ENCODE measurements at regions not wholly inside any gene's neighbourhood (a gene's known extent, or its start where the extent isn't known, plus 50 kb on each side); places are given as distances from the start of the nearest gene placed in this dataset.

DNA sequence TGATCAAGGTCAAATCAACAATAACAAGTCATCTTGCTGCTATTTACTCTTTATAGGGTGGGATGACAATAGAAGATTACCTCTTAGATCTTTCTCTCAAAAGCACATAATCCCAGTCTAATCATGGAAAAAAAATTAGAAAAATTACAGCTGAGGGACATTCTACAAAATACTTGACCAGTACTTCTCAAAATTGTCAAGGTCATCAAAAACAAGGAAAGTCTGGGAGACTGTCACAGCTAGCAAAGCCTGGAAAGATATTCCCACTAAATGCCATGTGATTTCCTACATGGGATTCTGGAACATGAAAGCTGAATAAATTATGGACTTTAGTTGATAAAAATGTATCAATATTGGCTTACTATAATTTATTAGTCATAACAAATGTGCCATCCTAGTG is 276.2 kb downstream of the RNF144A start:
- DNase-seq (ENCODE audit: low read depth): no peak
- no peak overlapping the region for H3K4me3 ChIP-seq (ENCODE audit: low read depth, low read length)
- no peak for TF ChIP-seq CTCF (IDR thresholded peaks at IDR 0.05; ENCODE audit: control insufficient read depth, extremely low read depth, insufficient read depth)

- DNase-seq (ENCODE audit: low read depth): no peak
- H3K4me3 ChIP-seq (ENCODE audit: low read depth, low read length): no peak overlapping the region
- no peak for TF ChIP-seq CTCF (IDR thresholded peaks at IDR 0.05; ENCODE audit: control insufficient read depth, extremely low read depth, insufficient read depth)
Observed at GRCh38 chr2:7194950-7195349, 277.7 kb downstream of the RNF144A start.

DNA sequence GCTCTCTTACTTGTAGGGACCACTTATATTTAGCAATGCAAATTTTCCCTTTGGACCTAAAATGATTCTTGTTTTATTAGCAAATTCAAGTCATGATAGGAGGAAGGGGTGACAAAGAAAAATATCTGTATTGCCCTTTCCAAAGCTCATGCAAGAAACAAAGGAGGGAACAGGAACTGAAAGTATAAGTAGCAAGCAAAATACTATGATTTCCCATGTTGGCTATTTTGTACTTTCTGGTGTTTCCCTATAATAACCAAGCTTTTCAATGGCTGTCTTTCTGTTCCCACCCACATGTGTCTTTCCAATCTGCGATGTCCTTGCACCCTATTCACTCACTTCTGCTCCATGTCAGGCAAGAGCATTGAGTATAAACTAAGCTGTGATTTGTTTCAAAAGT is 279.7 kb downstream of the RNF144A start:
- no peak for DNase-seq (ENCODE audit: low read depth)
- no peak for TF ChIP-seq CTCF (IDR thresholded peaks at IDR 0.05; ENCODE audit: control insufficient read depth, extremely low read depth, insufficient read depth)
- no peak overlapping the region for H3K4me3 ChIP-seq (ENCODE audit: low read depth, low read length)

DNA sequence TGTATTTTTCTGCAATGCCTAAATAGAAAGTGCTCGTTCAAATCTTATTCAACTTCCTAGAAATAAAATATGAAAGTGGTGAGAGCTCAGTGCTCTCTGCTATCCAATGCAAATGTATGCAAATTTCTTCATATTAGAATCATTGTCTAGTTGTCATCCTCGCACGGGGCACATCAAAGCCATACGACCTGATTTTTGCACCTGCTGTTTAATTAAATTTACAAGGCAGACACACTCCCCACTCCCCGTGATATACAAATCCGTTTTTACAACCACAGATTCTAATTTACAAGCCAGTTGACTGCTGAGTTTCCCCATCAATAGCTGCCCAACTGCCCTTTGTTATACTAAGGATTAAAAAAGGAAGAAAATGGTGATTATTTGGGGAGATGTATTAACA is 284.6 kb downstream of the RNF144A start:
- H3K4me3 ChIP-seq (ENCODE audit: low read depth, low read length): no peak overlapping the region
- no peak for DNase-seq (ENCODE audit: low read depth)
- TF ChIP-seq CTCF (IDR thresholded peaks at IDR 0.05; ENCODE audit: control insufficient read depth, extremely low read depth, insufficient read depth): no peak

GRCh38 chr2:7203056-7203467 is 285.9 kb downstream of the RNF144A start:
- peak; percentile 33 for DNase-seq (ENCODE audit: low read depth)
- no peak overlapping the region for H3K4me3 ChIP-seq (ENCODE audit: low read depth, low read length)

DNA sequence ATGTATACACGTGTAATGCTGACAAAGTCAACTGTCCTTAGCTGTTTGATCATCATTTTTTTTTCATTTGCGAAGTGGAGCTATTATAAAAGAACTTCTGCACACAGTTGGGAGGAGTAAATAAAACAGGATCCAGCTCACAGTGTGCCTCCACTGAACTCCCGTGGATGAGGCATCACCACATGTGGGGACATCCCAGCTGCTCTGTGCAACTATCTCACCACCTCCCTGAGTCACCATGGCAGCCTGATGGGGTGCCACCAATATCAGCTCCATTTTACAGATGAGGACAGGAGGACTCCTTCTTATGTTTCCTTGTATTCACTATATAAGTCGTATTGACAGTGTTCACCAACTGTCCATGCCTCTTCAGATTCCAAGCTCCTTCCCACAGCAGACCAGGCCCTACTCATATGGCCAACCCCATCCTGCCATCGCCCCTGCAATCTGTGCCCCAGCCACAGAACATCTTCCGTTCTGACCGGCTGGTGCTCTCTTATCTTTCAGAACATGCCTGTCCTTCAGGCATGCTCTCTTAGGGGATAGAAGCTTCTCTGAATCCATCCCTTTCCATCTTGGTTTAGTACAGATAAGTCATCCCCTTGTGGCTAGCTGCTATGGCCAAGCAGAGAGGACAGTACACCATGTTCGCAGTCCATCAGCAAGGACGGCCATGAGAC is 288.1 kb downstream of the RNF144A start:
- no peak overlapping the region for H3K4me3 ChIP-seq (ENCODE audit: low read depth, low read length)
- no peak for DNase-seq (ENCODE audit: low read depth)
- TF ChIP-seq CTCF (IDR thresholded peaks at IDR 0.05; ENCODE audit: control insufficient read depth, extremely low read depth, insufficient read depth): no peak

More at GRCh38 chr2:7203056-7203467, 285.9 kb downstream of the RNF144A start:
- TF ChIP-seq CTCF (IDR thresholded peaks at IDR 0.05; ENCODE audit: control insufficient read depth, extremely low read depth, insufficient read depth): peak; percentile 78
